Nephron (organoid): ENCODE measurements at regions not wholly inside any gene's neighbourhood (a gene's known extent, or its start where the extent isn't known, plus 50 kb on each side); places are given as distances from the start of the nearest gene placed in this dataset.

Source experiments
- H3K27ac Mint-ChIP-seq, 3 experiments: 2 replicates each; pipeline ENCODE4 v1.8.0; 2020; ENCODE audit warnings: mixed read lengths in 3 of 3, mild to moderate bottlenecking in 2 of 3, moderate library complexity in 1 of 3
- H3K27me3 Mint-ChIP-seq: 2 replicates; pipeline ENCODE4 v1.8.0; 2021; ENCODE audit warnings: low read depth, mild to moderate bottlenecking, moderate library complexity, mixed read lengths
- H3K36me3 Mint-ChIP-seq: 2 replicates; pipeline ENCODE4 v1.8.0; 2020; ENCODE audit warnings: low read depth, mixed read lengths
- H3K4me1 Mint-ChIP-seq: 2 replicates; pipeline ENCODE4 v1.8.0; 2020; ENCODE audit warnings: mixed read lengths
- H3K4me3 Mint-ChIP-seq, 3 experiments: 2 replicates each; pipeline ENCODE4 v1.8.0; 2020; ENCODE audit warnings: mild to moderate bottlenecking in 3 of 3, mixed read lengths in 3 of 3, moderate library complexity in 2 of 3
- H3K9me3 Mint-ChIP-seq: 2 replicates; pipeline ENCODE4 v1.8.0; 2020; ENCODE audit warnings: mixed read lengths
- TF ChIP-seq, protein P1 (sequence below), 3 experiments: fragments of 200-600 bp; sonication (generic); IDR thresholded peaks; one replicate each; pipeline ENCODE4 v1.5.0; 2021; ENCODE audit warnings: antibody characterized with exemption in 3 of 3; ENCODE audit not compliant: unreplicated experiment in 3 of 3

DNA sequence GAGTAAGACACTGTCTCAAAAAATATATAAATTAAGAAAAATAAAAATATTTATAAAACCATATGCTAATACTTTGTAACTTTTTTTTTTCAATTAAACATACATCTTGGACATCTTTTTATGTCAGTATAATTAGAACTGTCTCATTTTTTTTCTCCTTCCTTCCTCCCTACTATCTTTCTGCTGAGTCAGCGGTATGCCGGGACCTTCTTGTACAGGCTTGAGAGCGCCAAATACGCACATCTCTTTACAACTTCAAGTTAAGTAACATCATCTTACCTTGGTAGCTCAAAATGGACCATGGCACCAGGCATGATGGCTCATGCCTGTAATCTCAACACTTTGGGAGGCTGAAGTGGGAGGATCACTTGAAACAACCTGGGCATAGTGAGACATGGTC is 153.4 kb downstream of the FAM161A start:
- Mint-ChIP-seq H3K9me3 (peaks cover 2% of the 10 kb centered on the region), H3K4me1 (no peaks in the 10 kb centered on the region), H3K27me3 (peaks cover 4% of the 10 kb centered on the region), H3K4me3 (no peak overlapping the region), H3K36me3 (no peaks in the 10 kb centered on the region), H3K27ac (no peak overlapping the region)
- TF ChIP-seq, protein P1, sequence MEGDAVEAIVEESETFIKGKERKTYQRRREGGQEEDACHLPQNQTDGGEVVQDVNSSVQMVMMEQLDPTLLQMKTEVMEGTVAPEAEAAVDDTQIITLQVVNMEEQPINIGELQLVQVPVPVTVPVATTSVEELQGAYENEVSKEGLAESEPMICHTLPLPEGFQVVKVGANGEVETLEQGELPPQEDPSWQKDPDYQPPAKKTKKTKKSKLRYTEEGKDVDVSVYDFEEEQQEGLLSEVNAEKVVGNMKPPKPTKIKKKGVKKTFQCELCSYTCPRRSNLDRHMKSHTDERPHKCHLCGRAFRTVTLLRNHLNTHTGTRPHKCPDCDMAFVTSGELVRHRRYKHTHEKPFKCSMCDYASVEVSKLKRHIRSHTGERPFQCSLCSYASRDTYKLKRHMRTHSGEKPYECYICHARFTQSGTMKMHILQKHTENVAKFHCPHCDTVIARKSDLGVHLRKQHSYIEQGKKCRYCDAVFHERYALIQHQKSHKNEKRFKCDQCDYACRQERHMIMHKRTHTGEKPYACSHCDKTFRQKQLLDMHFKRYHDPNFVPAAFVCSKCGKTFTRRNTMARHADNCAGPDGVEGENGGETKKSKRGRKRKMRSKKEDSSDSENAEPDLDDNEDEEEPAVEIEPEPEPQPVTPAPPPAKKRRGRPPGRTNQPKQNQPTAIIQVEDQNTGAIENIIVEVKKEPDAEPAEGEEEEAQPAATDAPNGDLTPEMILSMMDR (IDR thresholded peaks at IDR 0.05; ENCODE audit: unreplicated experiment in 3 of 3), result no peak

- TF ChIP-seq, protein P1 (IDR thresholded peaks at IDR 0.05; ENCODE audit: unreplicated experiment in 3 of 3), result peak; percentile 32 to 60 (median 51)
- Mint-ChIP-seq H3K36me3 (no peaks in the 10 kb centered on the region), H3K9me3 (no peaks in the 10 kb centered on the region), H3K27me3 (no peaks in the 10 kb centered on the region), H3K4me1 (no peaks in the 10 kb centered on the region), H3K27ac (peak overlapping the region; percentile 52 to 87 (median 81)), H3K4me3 (peak overlapping the region; percentile 87 to 92 (median 88))
Measured at GRCh38 chr2:61694312-61695274, 156.4 kb upstream of the XPO1 start.

GRCh38 chr2:61693744-61694143 is 155.6 kb upstream of the XPO1 start:
- peak overlapping the region; percentile 87 to 92 (median 88) for H3K4me3 Mint-ChIP-seq
- no peaks in the 10 kb centered on the region for H3K27me3 Mint-ChIP-seq
- no peaks in the 10 kb centered on the region for H3K36me3 Mint-ChIP-seq
- H3K27ac Mint-ChIP-seq, result peak overlapping the region; percentile 52 to 87 (median 81)
- TF ChIP-seq, protein P1 (IDR thresholded peaks at IDR 0.05; ENCODE audit: unreplicated experiment in 3 of 3), result no peak
- H3K9me3 Mint-ChIP-seq, result no peaks in the 10 kb centered on the region
- H3K4me1 Mint-ChIP-seq, result no peaks in the 10 kb centered on the region

DNA sequence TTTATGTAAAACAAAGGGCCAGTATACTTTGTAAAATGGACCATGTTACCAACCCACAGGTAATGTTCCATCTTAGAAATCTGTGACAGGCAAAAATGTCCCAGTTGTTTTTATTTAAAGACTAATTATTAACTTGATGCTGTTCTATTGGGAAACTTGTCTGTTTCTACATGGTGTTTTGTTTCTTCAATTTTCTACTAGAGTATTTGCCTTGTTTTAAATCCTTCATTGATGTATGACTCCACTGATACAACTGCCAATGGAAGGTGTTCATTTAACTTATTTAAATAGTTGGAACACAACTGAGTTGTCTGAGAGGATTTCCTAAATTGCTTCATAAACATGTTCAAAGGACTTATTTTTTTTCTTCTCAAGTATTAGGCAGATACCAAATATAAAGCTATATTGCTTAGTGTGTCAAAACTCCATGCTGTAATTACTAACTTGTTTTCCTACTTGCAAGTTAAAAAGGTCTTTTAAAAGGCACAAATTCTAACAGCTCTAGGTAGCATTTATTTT is 152.0 kb upstream of the XPO1 start:
- no peak overlapping the region for H3K27ac Mint-ChIP-seq
- H3K27me3 Mint-ChIP-seq, result no peaks in the 10 kb centered on the region

GRCh38 chr2:61689568-61689967 is 151.4 kb upstream of the XPO1 start:
- no peak overlapping the region for H3K27ac Mint-ChIP-seq
- no peaks in the 10 kb centered on the region for H3K36me3 Mint-ChIP-seq
- H3K27me3 Mint-ChIP-seq, result no peaks in the 10 kb centered on the region
- TF ChIP-seq, protein P1 (IDR thresholded peaks at IDR 0.05; ENCODE audit: unreplicated experiment in 3 of 3), result no peak
- H3K4me1 Mint-ChIP-seq, result no peaks in the 10 kb centered on the region
- no peaks in the 10 kb centered on the region for H3K9me3 Mint-ChIP-seq
- no peak overlapping the region for H3K4me3 Mint-ChIP-seq

More for the DNA sequence above, 152.0 kb upstream of the XPO1 start:
- Mint-ChIP-seq H3K36me3 (no peaks in the 10 kb centered on the region), H3K4me1 (no peaks in the 10 kb centered on the region), H3K4me3 (no peak overlapping the region), H3K9me3 (no peaks in the 10 kb centered on the region)
- TF ChIP-seq, protein P1 (IDR thresholded peaks at IDR 0.05; ENCODE audit: unreplicated experiment in 3 of 3), result no peak
